OCI-LY3 (cell line): ENCODE measurements at regions not wholly inside any gene's neighbourhood (a gene's known extent, or its start where the extent isn't known, plus 50 kb on each side); places are given as distances from the start of the nearest gene placed in this dataset.

Source experiments
- CTCF ChIP-seq: fragments of 200-600, 300-600 bp; sonication (generic); IDR thresholded peaks from 2 replicates; pipeline ENCODE4 v1.5.1; 2014; ENCODE audit warnings: antibody characterized with exemption, low read length, low read depth
- EZH2phosphoT487 ChIP-seq: fragments of 200-600 bp; shearing (Covaris generic); IDR thresholded peaks from 2 replicates; pipeline ENCODE4 v1.6.1; 2018; ENCODE audit warnings: antibody characterized with exemption, mixed run types, low read depth

- TF ChIP-seq CTCF (no peak), EZH2phosphoT487 (no peak)
Observed at GRCh38 chrX:1794586-1794985, 179.7 kb downstream of the ASMT start.
